KMS-11 (cell line): ENCODE measurements at regions not wholly inside any gene's neighbourhood (a gene's known extent, or its start where the extent isn't known, plus 50 kb on each side); places are given as distances from the start of the nearest gene placed in this dataset.

Experiments
- H2AFZ ChIP-seq: fragments of 200-600 bp; sonication (generic); 2 replicates; pipeline ENCODE4 v1.6.1; 2016; ENCODE audit warnings: antibody characterized with exemption, mixed run types, low read depth
- H3K27ac ChIP-seq: fragments of 200-600 bp; sonication (generic); 2 replicates; pipeline ENCODE4 v1.6.1; 2016; ENCODE audit warnings: mild to moderate bottlenecking, mixed run types
- H3K27me3 ChIP-seq: fragments of 200-600 bp; sonication (generic); 2 replicates; pipeline ENCODE4 v1.6.1; 2017; ENCODE audit warnings: mild to moderate bottlenecking, low read depth, mixed run types, moderate library complexity; ENCODE audit not compliant: insufficient read depth
- H3K36me3 ChIP-seq: fragments of 200-600 bp; sonication (generic); 2 replicates; pipeline ENCODE4 v1.6.1; 2017; ENCODE audit warnings: mild to moderate bottlenecking, mixed run types; ENCODE audit not compliant: insufficient read depth
- H3K4me1 ChIP-seq: fragments of 200-600 bp; sonication (generic); 2 replicates; pipeline ENCODE4 v1.6.1; 2016; ENCODE audit warnings: mild to moderate bottlenecking, low read depth, mixed run types; ENCODE audit not compliant: poor library complexity, severe bottlenecking
- H3K4me2 ChIP-seq: fragments of 200-600 bp; sonication (generic); 2 replicates; pipeline ENCODE4 v1.7.0; 2016; ENCODE audit warnings: mild to moderate bottlenecking, mixed run types
- H3K4me3 ChIP-seq: fragments of 200-600 bp; sonication (generic); IDR thresholded peaks from 2 replicates; pipeline ENCODE4 v1.6.1; 2017; ENCODE audit warnings: low read depth, low read length, mixed read lengths; ENCODE audit not compliant: insufficient read depth
- H3K79me2 ChIP-seq: fragments of 200-600 bp; sonication (generic); 2 replicates; pipeline ENCODE4 v1.6.1; 2016; ENCODE audit warnings: low read depth, mixed run types; ENCODE audit not compliant: insufficient read depth
- H3K9ac ChIP-seq: fragments of 200-600 bp; sonication (generic); 2 replicates; pipeline ENCODE4 v1.6.1; 2016; ENCODE audit warnings: mild to moderate bottlenecking, mixed run types
- H4K20me1 ChIP-seq: fragments of 200-600 bp; sonication (generic); 2 replicates; pipeline ENCODE4 v1.6.1; 2016; ENCODE audit warnings: mild to moderate bottlenecking, mixed run types; ENCODE audit not compliant: insufficient read depth
- TF ChIP-seq, protein P1 (sequence below): fragments of 200-600 bp; sonication (generic); conservative IDR thresholded peaks from 2 replicates; pipeline ENCODE4 v1.6.1; 2017; ENCODE audit warnings: low read depth, mild to moderate bottlenecking, antibody characterized with exemption, low read length, moderate library complexity, mixed read lengths

DNA sequence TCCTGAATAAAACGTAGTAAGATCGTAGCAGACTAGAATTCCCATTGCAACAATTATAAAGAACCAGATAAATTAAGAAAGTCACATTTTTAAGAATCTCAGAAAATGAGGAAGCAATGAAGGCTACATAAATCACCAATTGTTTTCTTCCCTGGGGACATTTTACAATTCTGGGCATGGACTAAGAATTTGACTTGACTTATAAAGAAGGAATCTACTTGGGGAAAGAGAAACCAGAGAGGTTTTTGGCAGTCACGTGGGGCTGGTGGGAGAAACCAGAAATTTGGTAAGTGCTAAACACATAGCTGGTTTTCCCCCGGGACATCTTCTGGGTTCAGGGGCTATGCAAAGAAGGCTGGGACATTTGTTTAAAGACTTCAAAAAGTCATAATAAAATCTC lies 109.8 kb upstream of the IL6 start:
- H3K9ac ChIP-seq, result no peak overlapping the region
- H3K36me3 ChIP-seq, result no peaks in the 10 kb centered on the region
- H3K4me3 ChIP-seq, result no peak overlapping the region
- no peaks in the 10 kb centered on the region for H3K79me2 ChIP-seq
- no peaks in the 10 kb centered on the region for H3K4me1 ChIP-seq
- no peak overlapping the region for H3K27ac ChIP-seq
- H2AFZ ChIP-seq, result no peak overlapping the region
- H3K4me2 ChIP-seq, result no peak overlapping the region
- TF ChIP-seq, protein P1, sequence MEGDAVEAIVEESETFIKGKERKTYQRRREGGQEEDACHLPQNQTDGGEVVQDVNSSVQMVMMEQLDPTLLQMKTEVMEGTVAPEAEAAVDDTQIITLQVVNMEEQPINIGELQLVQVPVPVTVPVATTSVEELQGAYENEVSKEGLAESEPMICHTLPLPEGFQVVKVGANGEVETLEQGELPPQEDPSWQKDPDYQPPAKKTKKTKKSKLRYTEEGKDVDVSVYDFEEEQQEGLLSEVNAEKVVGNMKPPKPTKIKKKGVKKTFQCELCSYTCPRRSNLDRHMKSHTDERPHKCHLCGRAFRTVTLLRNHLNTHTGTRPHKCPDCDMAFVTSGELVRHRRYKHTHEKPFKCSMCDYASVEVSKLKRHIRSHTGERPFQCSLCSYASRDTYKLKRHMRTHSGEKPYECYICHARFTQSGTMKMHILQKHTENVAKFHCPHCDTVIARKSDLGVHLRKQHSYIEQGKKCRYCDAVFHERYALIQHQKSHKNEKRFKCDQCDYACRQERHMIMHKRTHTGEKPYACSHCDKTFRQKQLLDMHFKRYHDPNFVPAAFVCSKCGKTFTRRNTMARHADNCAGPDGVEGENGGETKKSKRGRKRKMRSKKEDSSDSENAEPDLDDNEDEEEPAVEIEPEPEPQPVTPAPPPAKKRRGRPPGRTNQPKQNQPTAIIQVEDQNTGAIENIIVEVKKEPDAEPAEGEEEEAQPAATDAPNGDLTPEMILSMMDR, result no peak
- no peaks in the 10 kb centered on the region for H4K20me1 ChIP-seq
- no peaks in the 10 kb centered on the region for H3K27me3 ChIP-seq

DNA sequence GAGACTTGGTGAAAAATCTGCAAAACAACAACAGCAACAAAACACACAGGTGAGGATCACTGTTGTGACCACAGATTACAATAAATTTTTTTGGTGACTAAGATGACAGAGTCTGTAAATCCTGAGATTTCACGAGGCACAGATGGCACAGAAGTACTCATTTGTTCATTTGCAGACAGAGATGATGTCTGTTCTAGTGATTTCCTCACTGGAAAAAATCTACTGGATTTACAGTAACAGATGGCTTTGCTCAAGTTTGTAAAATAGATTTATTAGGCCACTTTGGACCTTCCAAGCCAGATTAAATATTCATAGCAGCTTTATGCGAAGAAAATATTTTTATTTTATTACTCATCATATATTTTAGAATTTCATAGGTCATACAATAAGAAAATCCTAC lies 113.5 kb upstream of the IL6 start:
- Histone ChIP-seq H3K79me2 (no peaks in the 10 kb centered on the region), H3K4me1 (no peaks in the 10 kb centered on the region), H4K20me1 (no peaks in the 10 kb centered on the region), H3K9ac (no peak overlapping the region), H3K36me3 (no peaks in the 10 kb centered on the region), H3K4me2 (no peak overlapping the region), H2AFZ (no peak overlapping the region), H3K27me3 (no peaks in the 10 kb centered on the region), H3K4me3 (no peak overlapping the region), H3K27ac (no peak overlapping the region)
- TF ChIP-seq, protein P1, result no peak

GRCh38 chr7:22612776-22613175 lies 112.8 kb upstream of the STEAP1B start:
- no peak overlapping the region for H3K4me2 ChIP-seq
- H3K4me1 ChIP-seq, result no peaks in the 10 kb centered on the region
- TF ChIP-seq, protein P1, result no peak
- no peaks in the 10 kb centered on the region for H3K79me2 ChIP-seq
- H3K36me3 ChIP-seq, result no peaks in the 10 kb centered on the region
- no peak overlapping the region for H3K9ac ChIP-seq
- H3K27ac ChIP-seq, result no peak overlapping the region
- H2AFZ ChIP-seq, result no peak overlapping the region
- H3K27me3 ChIP-seq, result no peaks in the 10 kb centered on the region
- H3K4me3 ChIP-seq, result no peak overlapping the region
- no peaks in the 10 kb centered on the region for H4K20me1 ChIP-seq

DNA sequence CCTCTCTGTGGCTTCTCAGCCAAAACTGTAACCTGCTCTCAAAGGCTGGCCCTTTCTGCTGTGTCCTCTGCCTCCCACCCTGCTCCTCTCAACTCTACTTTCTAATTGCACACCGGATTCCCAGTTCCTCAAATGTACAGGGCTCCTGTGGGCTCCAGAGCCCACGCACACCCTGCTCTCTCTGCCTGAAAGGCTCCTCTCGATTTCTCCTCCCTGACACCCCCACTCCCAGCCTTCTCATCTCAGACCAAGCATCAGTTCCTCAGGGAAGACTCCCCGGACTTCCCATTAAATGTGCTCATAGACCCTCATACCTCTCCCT lies 111.7 kb upstream of the STEAP1B start:
- no peak overlapping the region for H3K27ac ChIP-seq
- no peak overlapping the region for H3K9ac ChIP-seq

More for the DNA sequence above, 111.7 kb upstream of the STEAP1B start:
- H3K36me3 ChIP-seq, result no peaks in the 10 kb centered on the region
- no peaks in the 10 kb centered on the region for H3K4me1 ChIP-seq
- no peaks in the 10 kb centered on the region for H3K27me3 ChIP-seq
- no peak overlapping the region for H3K4me2 ChIP-seq
- H4K20me1 ChIP-seq, result no peaks in the 10 kb centered on the region
- no peak overlapping the region for H2AFZ ChIP-seq
- H3K4me3 ChIP-seq, result no peak overlapping the region
- no peaks in the 10 kb centered on the region for H3K79me2 ChIP-seq
- TF ChIP-seq, protein P1, result no peak
